Brain microvascular endothelial cell (primary cell): ENCODE measurements at regions not wholly inside any gene's neighbourhood (a gene's known extent, or its start where the extent isn't known, plus 50 kb on each side); places are given as distances from the start of the nearest gene placed in this dataset.
A peak's percentile ranks its signal among the peaks of the same experiment; 100 is the strongest.

Experiments used
- DNase-seq: peaks from one replicate; pipeline ENCODE4 v3.0.0-alpha.2; 2020
- H3K27ac ChIP-seq: fragments of 250-450 bp; sonication (Bioruptor Pico); 2 replicates; pipeline ENCODE4 v1.5.1; 2020; ENCODE audit warnings: mild to moderate bottlenecking, moderate library complexity
- H3K27me3 ChIP-seq: fragments of 250-450 bp; sonication (Bioruptor Pico); replicated peaks from 2 replicates; pipeline ENCODE4 v1.5.1; 2020; ENCODE audit warnings: mild to moderate bottlenecking
- H3K36me3 ChIP-seq: fragments of 250-450 bp; sonication (Bioruptor Pico); replicated peaks from 2 replicates; pipeline ENCODE4 v1.5.1; 2020; ENCODE audit warnings: mild to moderate bottlenecking
- H3K4me3 ChIP-seq: 2 replicates; pipeline ENCODE4 v1.5.1; 2011; ENCODE audit warnings: low read depth, mild to moderate bottlenecking, control low read depth, low read length, moderate library complexity
- in situ Hi-C: cut with HindIII; loops from 2 replicates; pipeline ENCODE4 v1.10.0; 2017; ENCODE audit warnings: low sequenced_read_pairs, low pct_ligation_motif_present
- TF ChIP-seq, protein P1 (sequence below): IDR thresholded peaks from 2 replicates; pipeline ENCODE4 v1.5.1; 2011; ENCODE audit warnings: low read depth, mild to moderate bottlenecking, moderate library complexity, low read length, control low read depth, inconsistent platforms; ENCODE audit errors: missing control alignments

- no peaks in the 10 kb centered on the region for H3K36me3 ChIP-seq
- H3K27me3 ChIP-seq, result no peaks in the 10 kb centered on the region
- H3K4me3 ChIP-seq, result peak overlapping the region; percentile 76
- no peak for DNase-seq
- in situ Hi-C loops, result no loop called here
- peak overlapping the region; percentile 79 for H3K27ac ChIP-seq
- TF ChIP-seq, protein P1, sequence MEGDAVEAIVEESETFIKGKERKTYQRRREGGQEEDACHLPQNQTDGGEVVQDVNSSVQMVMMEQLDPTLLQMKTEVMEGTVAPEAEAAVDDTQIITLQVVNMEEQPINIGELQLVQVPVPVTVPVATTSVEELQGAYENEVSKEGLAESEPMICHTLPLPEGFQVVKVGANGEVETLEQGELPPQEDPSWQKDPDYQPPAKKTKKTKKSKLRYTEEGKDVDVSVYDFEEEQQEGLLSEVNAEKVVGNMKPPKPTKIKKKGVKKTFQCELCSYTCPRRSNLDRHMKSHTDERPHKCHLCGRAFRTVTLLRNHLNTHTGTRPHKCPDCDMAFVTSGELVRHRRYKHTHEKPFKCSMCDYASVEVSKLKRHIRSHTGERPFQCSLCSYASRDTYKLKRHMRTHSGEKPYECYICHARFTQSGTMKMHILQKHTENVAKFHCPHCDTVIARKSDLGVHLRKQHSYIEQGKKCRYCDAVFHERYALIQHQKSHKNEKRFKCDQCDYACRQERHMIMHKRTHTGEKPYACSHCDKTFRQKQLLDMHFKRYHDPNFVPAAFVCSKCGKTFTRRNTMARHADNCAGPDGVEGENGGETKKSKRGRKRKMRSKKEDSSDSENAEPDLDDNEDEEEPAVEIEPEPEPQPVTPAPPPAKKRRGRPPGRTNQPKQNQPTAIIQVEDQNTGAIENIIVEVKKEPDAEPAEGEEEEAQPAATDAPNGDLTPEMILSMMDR, result no peak
Measured at GRCh38 chr16:79769928-79770243, 169.3 kb upstream of the MAF start.

DNA sequence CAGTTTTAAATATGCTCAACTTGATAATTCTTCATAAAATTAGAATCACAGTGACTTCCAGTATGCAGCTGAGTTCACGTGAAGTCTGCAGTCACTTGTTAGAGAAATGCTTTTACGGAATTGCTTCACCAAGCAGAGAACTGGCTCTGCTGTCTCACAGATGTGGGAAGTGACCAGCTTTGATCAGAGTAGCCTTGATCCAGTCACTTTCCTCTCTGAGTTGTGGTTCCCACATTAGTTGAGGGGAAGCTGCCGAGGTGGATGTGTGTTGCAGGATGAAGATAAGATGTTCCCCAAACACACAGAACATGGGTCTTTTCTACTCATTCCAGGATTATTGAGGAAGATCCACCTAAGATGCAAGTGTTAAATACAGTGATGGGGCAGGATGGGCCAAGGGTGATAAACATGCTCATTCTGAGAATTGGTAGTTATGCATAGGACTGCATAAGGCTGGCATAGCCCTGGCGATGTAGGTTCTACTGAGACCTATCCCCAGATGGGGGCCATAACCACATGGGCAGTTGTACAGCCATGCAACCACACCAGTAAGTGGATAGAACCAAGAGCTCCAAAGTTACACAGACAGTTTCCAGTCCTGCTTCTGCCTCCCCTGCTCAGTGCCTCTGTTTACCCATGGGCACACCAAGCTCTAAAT lies 168.9 kb upstream of the MAF start:
- H3K27ac ChIP-seq, result no peak overlapping the region
- no peaks in the 10 kb centered on the region for H3K27me3 ChIP-seq
- TF ChIP-seq, protein P1, result no peak
- in situ Hi-C loops, result no loop called here
- DNase-seq, result no peak
- H3K4me3 ChIP-seq, result no peak overlapping the region
- H3K36me3 ChIP-seq, result no peaks in the 10 kb centered on the region

- DNase-seq, result no peak
- H3K4me3 ChIP-seq, result no peak overlapping the region
- in situ Hi-C loops, result no loop called here
- TF ChIP-seq, protein P1, result no peak
- no peak overlapping the region for H3K27ac ChIP-seq
- H3K27me3 ChIP-seq, result no peaks in the 10 kb centered on the region
- no peaks in the 10 kb centered on the region for H3K36me3 ChIP-seq
Measured at GRCh38 chr16:79768276-79768970, 167.9 kb upstream of the MAF start.

GRCh38 chr16:79767421-79768275 lies 167.1 kb upstream of the MAF start:
- no peak overlapping the region for H3K4me3 ChIP-seq
- H3K27me3 ChIP-seq, result no peaks in the 10 kb centered on the region
- no peak overlapping the region for H3K27ac ChIP-seq

DNA sequence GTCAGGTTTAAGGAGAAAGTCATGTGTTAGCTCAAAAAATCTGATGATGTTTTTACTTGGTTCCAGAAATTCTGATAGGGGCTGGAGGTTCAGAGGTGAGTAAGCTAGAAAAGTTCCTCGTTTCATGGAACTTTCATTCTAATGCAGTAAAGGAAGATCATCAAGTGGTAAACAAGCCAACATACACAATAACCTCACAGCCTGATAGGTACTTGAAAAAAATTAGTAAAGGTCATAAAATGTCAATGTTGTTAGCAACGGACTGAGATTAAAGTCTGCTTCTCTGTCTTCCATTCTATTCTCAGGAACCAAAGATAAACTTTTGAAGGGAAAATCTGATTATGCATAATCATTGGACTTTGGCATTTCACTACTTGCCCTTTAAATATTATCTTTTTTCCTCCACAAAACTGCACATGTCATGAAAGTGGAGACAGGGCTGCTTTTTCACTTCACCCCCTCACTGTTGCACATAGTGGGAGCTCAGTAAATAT lies 165.4 kb upstream of the MAF start:
- no peaks in the 10 kb centered on the region for H3K36me3 ChIP-seq
- in situ Hi-C loops, result no loop called here
- H3K27me3 ChIP-seq, result no peaks in the 10 kb centered on the region
- DNase-seq, result no peak
- no peak overlapping the region for H3K27ac ChIP-seq
- no peak overlapping the region for H3K4me3 ChIP-seq
- TF ChIP-seq, protein P1, result no peak

More at GRCh38 chr16:79767421-79768275, 167.1 kb upstream of the MAF start:
- H3K36me3 ChIP-seq, result no peaks in the 10 kb centered on the region
- peak; percentile 37 for DNase-seq
- TF ChIP-seq, protein P1, result peak; percentile 74
- in situ Hi-C loops, result no loop called here
